ENCODE measurements at regions not wholly inside any gene's neighbourhood (a gene's known extent, or its start where the extent isn't known, plus 50 kb on each side); places are given as distances from the start of the nearest gene placed in this dataset.

DNA sequence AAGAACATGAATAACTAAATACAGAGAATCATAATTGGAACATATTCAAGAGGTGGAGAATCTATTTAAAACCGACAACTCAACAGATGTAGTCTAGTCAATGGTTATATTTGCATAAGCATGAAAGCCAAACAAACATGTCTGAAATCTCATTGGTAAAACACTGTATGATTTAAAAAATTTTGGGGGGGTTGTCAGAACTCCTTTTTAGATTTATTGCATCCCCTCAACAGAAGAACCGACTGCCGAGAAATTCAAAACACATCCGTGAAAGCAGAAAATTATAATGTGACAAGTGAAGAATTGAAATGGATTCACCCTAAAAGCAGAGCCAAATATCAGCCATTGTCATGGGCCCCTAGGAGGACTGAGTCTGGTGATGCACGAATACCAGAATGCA, 633.4 kb upstream of the KCNMB2 start:
- no peaks in the 10 kb centered on the region for H3K79me2 ChIP-seq (ENCODE audit: insufficient read depth, low read length)
- H3F3A ChIP-seq (ENCODE audit: low read depth), result no peaks in the 10 kb centered on the region
- H3K36me3 ChIP-seq (ENCODE audit: insufficient read depth, low read length), result no peaks in the 10 kb centered on the region
- no peaks in the 10 kb centered on the region for H3K9me2 ChIP-seq (replicated peaks; ENCODE audit: low read depth, low read length)
- no peak for TF ChIP-seq CTCF (conservative IDR thresholded peaks at IDR 0.05; ENCODE audit: low read length)
- no peak for TF ChIP-seq EZH2phosphoT487 (IDR thresholded peaks at IDR 0.05; ENCODE audit: borderline replicate concordance)
- no peak overlapping the region for H3K9ac ChIP-seq (ENCODE audit: low read depth, low read length, poor library complexity, severe bottlenecking)
- H3K9me3 ChIP-seq (ENCODE audit: insufficient read depth, low read depth, low read length), result peaks cover 16% of the 10 kb centered on the region; the same call in 1 of the 2 replicates
- no peaks in the 10 kb centered on the region for H4K20me1 ChIP-seq (ENCODE audit: insufficient read depth, low read length, poor library complexity, severe bottlenecking)
- H2AFZ ChIP-seq (ENCODE audit: low read length), result no peak overlapping the region
- H3K27me3 ChIP-seq (ENCODE audit: insufficient read depth, low read length, poor library complexity, severe bottlenecking), result no peaks in the 10 kb centered on the region
- H3K4me1 ChIP-seq (ENCODE audit: insufficient read depth, low read length, poor library complexity, severe bottlenecking), result no peaks in the 10 kb centered on the region
- no peak overlapping the region for H3K4me2 ChIP-seq (ENCODE audit: low read depth, low read length, poor library complexity, severe bottlenecking)
- H3K4me3 ChIP-seq (ENCODE audit: low read length, poor library complexity, severe bottlenecking), result no peak overlapping the region

DNA sequence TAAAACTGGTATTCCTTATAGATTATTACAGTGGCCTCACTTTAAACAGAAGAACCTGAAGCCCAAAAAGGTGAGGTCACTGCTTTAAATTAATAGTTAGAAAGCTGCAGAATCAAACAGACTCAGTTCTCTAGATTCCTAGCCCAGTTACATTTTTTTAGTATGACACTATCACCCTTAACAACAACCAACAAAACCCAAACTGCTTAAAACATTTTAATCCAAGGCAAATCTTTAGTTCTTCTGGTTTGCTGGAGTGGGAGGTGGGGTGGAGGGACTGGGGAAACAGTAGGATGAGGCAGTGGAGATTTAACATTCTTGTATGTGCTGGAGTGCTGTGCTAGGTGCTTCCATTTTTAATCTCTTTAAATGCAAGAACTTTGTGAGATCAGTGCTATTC, 631.6 kb upstream of the KCNMB2 start:
- H3K79me2 ChIP-seq (ENCODE audit: insufficient read depth, low read length), result no peaks in the 10 kb centered on the region
- no peaks in the 10 kb centered on the region for H4K20me1 ChIP-seq (ENCODE audit: insufficient read depth, low read length, poor library complexity, severe bottlenecking)
- 0 out of 2 replicates have a peak overlapping the region, but pooled peaks have one; percentile 33 for H2AFZ ChIP-seq (ENCODE audit: low read length)
- H3K9ac ChIP-seq (ENCODE audit: low read depth, low read length, poor library complexity, severe bottlenecking), result no peak overlapping the region
- no peaks in the 10 kb centered on the region for H3K27me3 ChIP-seq (ENCODE audit: insufficient read depth, low read length, poor library complexity, severe bottlenecking)
- no peak overlapping the region for H3K4me2 ChIP-seq (ENCODE audit: low read depth, low read length, poor library complexity, severe bottlenecking)
- H3F3A ChIP-seq (ENCODE audit: low read depth), result no peaks in the 10 kb centered on the region
- TF ChIP-seq CTCF (conservative IDR thresholded peaks at IDR 0.05; ENCODE audit: low read length) (no peak), EZH2phosphoT487 (IDR thresholded peaks at IDR 0.05; ENCODE audit: borderline replicate concordance) (no peak)
- no peaks in the 10 kb centered on the region for H3K36me3 ChIP-seq (ENCODE audit: insufficient read depth, low read length)
- peaks cover 7% of the 10 kb centered on the region; the same call in 1 of the 2 replicates for H3K9me3 ChIP-seq (ENCODE audit: insufficient read depth, low read depth, low read length)
- no peaks in the 10 kb centered on the region for H3K4me1 ChIP-seq (ENCODE audit: insufficient read depth, low read length, poor library complexity, severe bottlenecking)
- no peak overlapping the region for H3K4me3 ChIP-seq (ENCODE audit: low read length, poor library complexity, severe bottlenecking)
- H3K9me2 ChIP-seq (replicated peaks; ENCODE audit: low read depth, low read length), result no peaks in the 10 kb centered on the region

DNA sequence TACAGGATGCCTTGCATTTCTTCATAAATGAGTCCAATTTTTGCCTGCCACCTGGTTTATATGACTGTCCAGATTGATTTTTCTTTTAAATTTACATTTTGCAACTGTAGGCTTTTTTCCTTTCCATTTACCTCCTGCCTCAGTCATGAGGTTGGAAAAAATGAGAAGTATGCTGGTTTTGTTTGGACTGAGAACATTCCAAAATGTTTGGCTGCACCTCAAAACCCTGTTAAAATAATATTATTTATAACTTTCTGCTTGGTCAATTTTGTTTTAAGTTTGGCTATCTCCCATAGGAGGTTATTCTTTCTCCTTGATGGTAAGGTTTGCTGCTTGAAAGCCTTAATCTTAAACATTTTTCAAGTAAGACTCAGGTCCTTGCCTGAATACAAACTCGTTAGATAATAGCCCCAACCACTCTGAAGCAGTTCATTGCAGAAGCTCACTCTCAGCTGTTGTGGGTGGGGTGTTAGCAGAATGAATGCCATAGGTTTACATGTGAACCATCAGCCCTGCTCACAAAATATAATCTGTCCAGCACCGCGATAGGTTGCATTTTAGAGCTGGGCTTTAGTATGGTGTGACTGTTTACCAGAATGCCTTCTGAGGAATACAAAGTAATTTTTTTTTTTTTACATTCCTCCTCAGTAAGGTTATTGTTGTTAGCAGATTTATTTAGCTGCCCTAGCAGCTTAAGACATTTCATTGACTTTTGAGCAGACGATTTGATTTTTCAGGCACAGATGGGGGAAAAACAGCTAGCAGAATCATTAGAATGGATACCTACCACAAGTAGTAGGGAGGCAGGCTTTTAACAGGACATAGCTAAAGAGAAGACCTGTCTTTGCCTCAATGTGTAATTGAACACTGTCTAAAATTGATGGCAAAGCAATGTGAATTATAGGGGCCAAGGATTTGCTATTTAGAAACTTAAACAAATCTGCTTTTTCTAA, 630.8 kb upstream of the KCNMB2 start:
- Histone ChIP-seq H3K9me2 (replicated peaks; ENCODE audit: low read depth, low read length) (no peaks in the 10 kb centered on the region), H3K9ac (ENCODE audit: low read depth, low read length, poor library complexity, severe bottlenecking) (no peak overlapping the region), H3K36me3 (ENCODE audit: insufficient read depth, low read length) (no peaks in the 10 kb centered on the region), H3F3A (ENCODE audit: low read depth) (no peaks in the 10 kb centered on the region), H3K4me3 (ENCODE audit: low read length, poor library complexity, severe bottlenecking) (no peak overlapping the region), H3K79me2 (ENCODE audit: insufficient read depth, low read length) (no peaks in the 10 kb centered on the region), H3K4me2 (ENCODE audit: low read depth, low read length, poor library complexity, severe bottlenecking) (no peak overlapping the region), H3K4me1 (ENCODE audit: insufficient read depth, low read length, poor library complexity, severe bottlenecking) (no peaks in the 10 kb centered on the region), H2AFZ (ENCODE audit: low read length) (0 out of 2 replicates have a peak overlapping the region, but pooled peaks have one; percentile 27), H4K20me1 (ENCODE audit: insufficient read depth, low read length, poor library complexity, severe bottlenecking) (no peaks in the 10 kb centered on the region), H3K27me3 (ENCODE audit: insufficient read depth, low read length, poor library complexity, severe bottlenecking) (no peaks in the 10 kb centered on the region), H3K9me3 (ENCODE audit: insufficient read depth, low read depth, low read length) (no peaks in the 10 kb centered on the region)
- TF ChIP-seq CTCF (conservative IDR thresholded peaks at IDR 0.05; ENCODE audit: low read length) (no peak), EZH2phosphoT487 (IDR thresholded peaks at IDR 0.05; ENCODE audit: borderline replicate concordance) (no peak)

All from Loucy (cell line).